ENCODE measurements at regions not wholly inside any gene's neighbourhood (a gene's known extent, or its start where the extent isn't known, plus 50 kb on each side); places are given as distances from the start of the nearest gene placed in this dataset.

DNA sequence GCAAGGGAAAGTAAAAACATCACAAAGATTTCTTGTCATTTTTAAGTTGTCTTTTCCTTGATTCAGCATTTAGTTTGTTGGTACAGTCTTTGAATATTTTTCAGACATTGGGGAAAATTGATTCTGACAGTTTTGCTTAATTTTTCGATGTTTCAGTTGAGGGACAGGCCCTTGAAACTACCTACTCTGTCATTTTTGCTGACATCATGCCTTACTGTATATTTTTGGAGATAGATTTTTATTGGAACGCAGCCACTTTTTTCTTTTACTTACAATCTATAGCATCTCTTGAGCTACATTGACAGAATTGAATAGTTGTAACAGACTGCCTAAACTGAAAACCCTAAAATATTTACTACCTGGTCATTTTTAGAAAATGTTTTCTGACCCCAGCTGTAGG, 297.1 kb upstream of the KIF2B start:
- no peak for DNase-seq (ENCODE audit: low read depth, low spot score)
- POLR2A ChIA-PET, result no interaction called here
- CTCF ChIA-PET, result no interaction called here

GRCh38 chr17:53516636-53517035, 306.1 kb upstream of the KIF2B start:
- CTCF ChIA-PET, result no interaction called here
- H3K4me3 ChIP-seq (ENCODE audit: low read depth, low read length), result no peak overlapping the region
- no peak for DNase-seq (ENCODE audit: low read depth, low spot score)
- POLR2A ChIA-PET, result no interaction called here
- TF ChIP-seq, protein P1, sequence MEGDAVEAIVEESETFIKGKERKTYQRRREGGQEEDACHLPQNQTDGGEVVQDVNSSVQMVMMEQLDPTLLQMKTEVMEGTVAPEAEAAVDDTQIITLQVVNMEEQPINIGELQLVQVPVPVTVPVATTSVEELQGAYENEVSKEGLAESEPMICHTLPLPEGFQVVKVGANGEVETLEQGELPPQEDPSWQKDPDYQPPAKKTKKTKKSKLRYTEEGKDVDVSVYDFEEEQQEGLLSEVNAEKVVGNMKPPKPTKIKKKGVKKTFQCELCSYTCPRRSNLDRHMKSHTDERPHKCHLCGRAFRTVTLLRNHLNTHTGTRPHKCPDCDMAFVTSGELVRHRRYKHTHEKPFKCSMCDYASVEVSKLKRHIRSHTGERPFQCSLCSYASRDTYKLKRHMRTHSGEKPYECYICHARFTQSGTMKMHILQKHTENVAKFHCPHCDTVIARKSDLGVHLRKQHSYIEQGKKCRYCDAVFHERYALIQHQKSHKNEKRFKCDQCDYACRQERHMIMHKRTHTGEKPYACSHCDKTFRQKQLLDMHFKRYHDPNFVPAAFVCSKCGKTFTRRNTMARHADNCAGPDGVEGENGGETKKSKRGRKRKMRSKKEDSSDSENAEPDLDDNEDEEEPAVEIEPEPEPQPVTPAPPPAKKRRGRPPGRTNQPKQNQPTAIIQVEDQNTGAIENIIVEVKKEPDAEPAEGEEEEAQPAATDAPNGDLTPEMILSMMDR (IDR thresholded peaks at IDR 0.05; ENCODE audit: insufficient read depth, low read length, missing control alignments), result no peak

More for the DNA sequence above, 297.1 kb upstream of the KIF2B start:
- H3K4me3 ChIP-seq (ENCODE audit: low read depth, low read length), result no peak overlapping the region
- TF ChIP-seq, protein P1 (IDR thresholded peaks at IDR 0.05; ENCODE audit: insufficient read depth, low read length, missing control alignments), result no peak

DNA sequence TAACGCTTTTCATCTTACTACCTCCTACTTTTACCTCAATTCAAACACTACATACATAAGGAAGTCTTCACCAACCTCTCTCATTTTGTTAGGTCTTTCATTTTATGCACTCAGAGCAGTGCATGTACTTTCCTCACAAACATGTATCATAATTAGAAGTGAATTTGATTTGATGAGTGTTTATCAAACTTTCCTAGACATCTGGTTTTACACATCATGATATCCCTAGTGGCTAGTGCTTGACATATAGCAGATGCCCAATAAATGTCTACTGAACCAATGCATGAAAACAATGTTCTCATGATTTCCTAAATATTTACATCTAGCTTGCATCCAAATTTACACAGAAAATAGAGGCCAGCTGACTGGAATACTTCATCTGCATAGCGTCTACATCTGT, 323.4 kb upstream of the KIF2B start:
- no peak overlapping the region for H3K4me3 ChIP-seq (ENCODE audit: low read depth, low read length)
- CTCF ChIA-PET, result no interaction called here
- no peak for DNase-seq (ENCODE audit: low read depth, low spot score)
- TF ChIP-seq, protein P1 (IDR thresholded peaks at IDR 0.05; ENCODE audit: insufficient read depth, low read length, missing control alignments), result no peak
- POLR2A ChIA-PET, result no interaction called here

- DNase-seq (ENCODE audit: low read depth, low spot score), result no peak
- TF ChIP-seq, protein P1 (IDR thresholded peaks at IDR 0.05; ENCODE audit: insufficient read depth, low read length, missing control alignments), result no peak
- CTCF ChIA-PET, result no interaction called here
- no peak overlapping the region for H3K4me3 ChIP-seq (ENCODE audit: low read depth, low read length)
- POLR2A ChIA-PET, result no interaction called here
Measured at GRCh38 chr17:53496356-53496755, 326.4 kb upstream of the KIF2B start.

- no peak for DNase-seq (ENCODE audit: low read depth, low spot score)
- TF ChIP-seq, protein P1 (IDR thresholded peaks at IDR 0.05; ENCODE audit: insufficient read depth, low read length, missing control alignments), result no peak
- ChIA-PET POLR2A (no interaction called here), CTCF (no interaction called here)
- no peak overlapping the region for H3K4me3 ChIP-seq (ENCODE audit: low read depth, low read length)
Measured at GRCh38 chr17:53492532-53492931, 330.2 kb upstream of the KIF2B start.

DNA sequence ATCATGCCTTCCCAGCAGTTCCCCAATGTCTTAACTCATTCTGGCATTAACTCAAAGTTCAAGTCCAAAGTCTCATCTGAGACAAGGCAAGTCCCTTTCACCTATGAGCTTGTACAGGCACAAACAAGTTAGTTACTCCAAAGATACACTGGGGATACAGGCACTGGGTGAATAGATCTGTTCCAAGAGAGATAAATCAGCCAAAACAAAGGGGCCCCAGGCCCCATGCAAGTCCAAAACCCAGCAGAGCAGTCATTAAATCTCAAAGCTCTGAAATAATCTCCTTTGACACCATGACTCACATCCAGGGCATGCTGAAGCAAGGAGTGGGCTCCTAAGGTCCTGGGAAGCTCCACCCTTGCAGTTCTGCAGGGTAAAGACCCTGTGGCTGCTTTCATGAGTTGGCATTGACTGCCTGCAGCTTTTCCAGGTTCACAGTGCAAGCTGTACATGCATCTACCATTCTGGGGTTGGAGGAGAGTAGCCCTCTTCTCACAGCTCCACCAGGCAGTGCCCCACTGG, 332.2 kb upstream of the KIF2B start:
- ChIA-PET POLR2A (no interaction called here), CTCF (no interaction called here)
- TF ChIP-seq, protein P1 (IDR thresholded peaks at IDR 0.05; ENCODE audit: insufficient read depth, low read length, missing control alignments), result no peak

More for the DNA sequence above, 332.2 kb upstream of the KIF2B start:
- DNase-seq (ENCODE audit: low read depth, low spot score), result no peak
- H3K4me3 ChIP-seq (ENCODE audit: low read depth, low read length), result no peak overlapping the region

All from AG04449 (cell line).